Osteocyte (in vitro differentiated cells): ENCODE measurements at regions not wholly inside any gene's neighbourhood (a gene's known extent, or its start where the extent isn't known, plus 50 kb on each side); places are given as distances from the start of the nearest gene placed in this dataset.

Experiments used
- DNase-seq: peaks from one replicate; pipeline ENCODE4 v3.0.0; 2021; ENCODE audit warnings: mixed read lengths; ENCODE audit not compliant: unreplicated experiment; ENCODE audit errors: extremely low spot score
- H3K27ac Mint-ChIP-seq: one replicate; pipeline ENCODE4 v1.8.0; 2021; ENCODE audit warnings: mild to moderate bottlenecking, mixed read lengths; ENCODE audit not compliant: unreplicated experiment
- H3K27me3 Mint-ChIP-seq: one replicate; pipeline ENCODE4 v1.8.0; 2021; ENCODE audit warnings: mixed read lengths; ENCODE audit not compliant: unreplicated experiment
- H3K36me3 Mint-ChIP-seq: one replicate; pipeline ENCODE4 v1.8.0; 2021; ENCODE audit warnings: mixed read lengths; ENCODE audit not compliant: unreplicated experiment
- H3K4me1 Mint-ChIP-seq: one replicate; pipeline ENCODE4 v1.8.0; 2021; ENCODE audit warnings: mixed read lengths; ENCODE audit not compliant: unreplicated experiment
- H3K4me3 Mint-ChIP-seq: one replicate; pipeline ENCODE4 v1.8.0; 2021; ENCODE audit warnings: mild to moderate bottlenecking, moderate library complexity, mixed read lengths; ENCODE audit not compliant: unreplicated experiment
- H3K9me3 Mint-ChIP-seq: one replicate; pipeline ENCODE4 v1.8.0; 2021; ENCODE audit warnings: mixed read lengths; ENCODE audit not compliant: unreplicated experiment
- CTCF ChIP-seq: fragments of 200-600 bp; sonication (generic); IDR thresholded peaks from 2 replicates; pipeline ENCODE4 v1.5.0; 2021; ENCODE audit warnings: antibody characterized with exemption, mild to moderate bottlenecking, moderate library complexity

- Mint-ChIP-seq H3K36me3 (no peaks in the 10 kb centered on the region), H3K4me3 (no peak overlapping the region), H3K4me1 (no peaks in the 10 kb centered on the region), H3K9me3 (peaks cover 3% of the 10 kb centered on the region), H3K27ac (no peak overlapping the region), H3K27me3 (peaks cover 2% of the 10 kb centered on the region)
- no peak for DNase-seq
- TF ChIP-seq CTCF, result no peak
These were observed 101.8 kb downstream of the RBFOX3 start for GRCh38 chr17:79509008-79509407.

GRCh38 chr17:79508291-79508716 is 102.5 kb downstream of the RBFOX3 start:
- H3K27me3 Mint-ChIP-seq, result peaks cover 2% of the 10 kb centered on the region
- no peak overlapping the region for H3K27ac Mint-ChIP-seq
- no peak overlapping the region for H3K4me3 Mint-ChIP-seq
- H3K9me3 Mint-ChIP-seq, result peaks cover 3% of the 10 kb centered on the region
- no peak for DNase-seq
- H3K36me3 Mint-ChIP-seq, result no peaks in the 10 kb centered on the region
- H3K4me1 Mint-ChIP-seq, result no peaks in the 10 kb centered on the region
- no peak for TF ChIP-seq CTCF

- no peak for TF ChIP-seq CTCF
- Mint-ChIP-seq H3K27ac (no peak overlapping the region), H3K9me3 (peaks cover 3% of the 10 kb centered on the region), H3K36me3 (no peaks in the 10 kb centered on the region), H3K4me3 (no peak overlapping the region), H3K4me1 (no peaks in the 10 kb centered on the region), H3K27me3 (peaks cover 4% of the 10 kb centered on the region)
- no peak for DNase-seq
These were observed 103.9 kb downstream of the RBFOX3 start for GRCh38 chr17:79506955-79507354.

- TF ChIP-seq CTCF, result no peak
- no peak for DNase-seq
- Mint-ChIP-seq H3K4me3 (no peak overlapping the region), H3K4me1 (no peaks in the 10 kb centered on the region), H3K36me3 (no peaks in the 10 kb centered on the region), H3K27me3 (peaks cover 6% of the 10 kb centered on the region), H3K9me3 (peaks cover 3% of the 10 kb centered on the region), H3K27ac (no peak overlapping the region)
These were observed 104.5 kb downstream of the RBFOX3 start for GRCh38 chr17:79506150-79506870.

- no peak overlapping the region for H3K27ac Mint-ChIP-seq
- no peak for DNase-seq
- no peaks in the 10 kb centered on the region for H3K36me3 Mint-ChIP-seq
These were observed 105.7 kb downstream of the RBFOX3 start for GRCh38 chr17:79505199-79505598.

More at GRCh38 chr17:79505199-79505598, 105.7 kb downstream of the RBFOX3 start:
- Mint-ChIP-seq H3K4me1 (no peaks in the 10 kb centered on the region), H3K4me3 (no peak overlapping the region), H3K27me3 (peaks cover 8% of the 10 kb centered on the region), H3K9me3 (peaks cover 3% of the 10 kb centered on the region)
- TF ChIP-seq CTCF, result no peak
